Body of pancreas (tissue), 4 donors: ENCODE measurements at regions not wholly inside any gene's neighbourhood (a gene's known extent, or its start where the extent isn't known, plus 50 kb on each side); places are given as distances from the start of the nearest gene placed in this dataset.

ENCODE experiments used
- CTCF ChIP-seq, 7 experiments: fragments of 450-650 bp in 4 of 7; fragments of 200-600 bp in 3 of 7; sonication (generic) in 3 of 7; IDR thresholded peaks; one replicate each; pipeline ENCODE4 v1.5.1; 2016 to 2019; ENCODE audit warnings: antibody characterized with exemption in 7 of 7
- POLR2A ChIP-seq, 3 donors: fragments of 450-650 bp; IDR thresholded peaks; one replicate each; pipeline ENCODE4 v1.6.1; 2016; ENCODE audit warnings: antibody characterized with exemption in 3 of 3, mild to moderate bottlenecking in 2 of 3

GRCh38 chr6:951399-952181 lies 258.7 kb upstream of the EXOC2 start:
- TF ChIP-seq CTCF (IDR thresholded peaks at IDR 0.05) (no peak), POLR2A (IDR thresholded peaks at IDR 0.05) (no peak)
